DMS53 treated with DMSO at 0.1 percent for 48 hours (cell line): ENCODE measurements at regions not wholly inside any gene's neighbourhood (a gene's known extent, or its start where the extent isn't known, plus 50 kb on each side); places are given as distances from the start of the nearest gene placed in this dataset.
A peak's percentile ranks its signal among the peaks of the same experiment; 100 is the strongest.
"Not testable (repeated sequence)": the region's sequence is repeated elsewhere in the genome, so short reads cannot be mapped to it uniquely, and the experiment has no call there.

Experiments
- DNase-seq: peaks from one replicate; lab custom pipeline; 2025; ENCODE audit not compliant: unreplicated experiment; lab: John Stamatoyannopoulos, UW

- no peak for DNase-seq
Observed at GRCh38 chr18:60020107-60020925, 120.5 kb downstream of the PMAIP1 start.

DNA sequence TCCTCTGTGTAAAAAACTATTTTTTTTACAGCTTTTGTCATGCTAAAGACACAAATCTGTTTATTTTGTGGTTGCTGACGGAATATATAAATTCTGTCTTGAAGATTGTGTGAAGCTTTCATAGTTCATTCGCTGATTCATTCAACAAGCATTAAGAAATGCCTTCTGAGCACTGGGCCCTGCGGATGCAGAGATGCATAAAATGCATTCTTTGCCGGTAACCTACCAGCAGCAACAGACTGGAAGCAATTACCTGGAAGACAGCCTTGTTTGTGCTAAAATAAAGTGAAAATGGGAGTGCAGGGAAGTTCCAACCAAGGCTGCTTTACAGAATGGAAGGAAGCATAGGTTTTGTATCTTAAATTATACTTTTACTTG is 119.7 kb downstream of the PMAIP1 start:
- no peak for DNase-seq

DNA sequence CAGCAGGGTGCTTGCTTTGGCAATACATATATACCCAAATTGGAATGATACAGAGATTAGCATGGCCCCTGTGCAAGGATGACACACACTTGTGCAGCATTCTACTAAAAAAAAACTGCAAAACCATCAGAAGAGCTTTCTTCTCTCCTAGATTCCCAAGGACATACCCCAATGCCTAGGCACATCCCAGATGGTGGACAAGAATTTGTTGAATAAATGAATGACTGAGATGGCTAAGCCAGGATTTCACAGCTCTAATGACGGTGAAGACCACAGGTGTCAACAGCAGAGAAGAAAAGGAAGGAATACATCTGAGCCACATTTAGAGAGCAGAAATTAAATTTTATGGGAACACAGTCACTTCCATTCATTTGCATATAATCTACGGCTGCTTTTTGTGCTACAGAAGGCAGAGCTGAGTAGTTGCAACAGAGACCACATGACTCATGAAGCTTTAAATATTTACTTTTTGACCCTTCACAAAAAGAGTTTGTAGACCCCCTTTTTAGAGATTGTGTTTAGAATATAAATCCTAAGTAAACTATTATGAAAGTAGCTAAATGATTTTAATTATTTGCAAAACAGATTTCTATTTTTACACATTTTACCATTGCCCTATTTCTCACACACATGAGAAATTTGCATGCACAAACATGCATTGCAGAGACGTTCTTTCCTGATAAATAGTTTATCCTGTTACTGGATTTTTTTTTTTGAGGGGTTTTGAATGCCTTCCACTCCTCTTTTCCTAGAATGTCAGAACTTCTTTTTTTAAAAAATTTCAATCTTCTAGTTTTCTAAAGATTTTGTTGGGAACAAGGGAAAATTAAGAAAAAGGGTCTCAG is 119.0 kb downstream of the PMAIP1 start:
- no peak for DNase-seq

DNA sequence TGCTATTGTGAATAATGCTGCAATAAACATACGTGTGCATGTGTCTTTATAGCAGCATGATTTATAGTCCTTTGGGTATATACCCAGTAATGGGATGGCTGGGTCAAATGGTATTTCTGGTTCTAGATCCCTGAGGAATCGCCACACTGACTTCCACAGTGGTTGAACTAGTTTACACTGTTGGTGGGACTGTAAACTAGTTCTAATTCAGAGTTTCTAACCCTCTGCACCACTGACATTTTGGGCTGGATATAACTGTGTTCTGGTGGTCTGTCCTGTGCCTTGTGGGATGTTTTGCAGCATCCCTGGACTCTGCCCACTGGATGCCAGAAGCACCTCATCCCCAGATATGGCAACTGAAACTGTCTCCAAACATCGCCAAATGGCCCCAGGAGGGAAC is 118.3 kb downstream of the PMAIP1 start:
- DNase-seq, result not testable (repeated sequence)

GRCh38 chr18:60017371-60017770 is 117.6 kb downstream of the PMAIP1 start:
- DNase-seq, result no peak

GRCh38 chr18:60015826-60016225 is 116.0 kb downstream of the PMAIP1 start:
- not testable (repeated sequence) for DNase-seq

DNA sequence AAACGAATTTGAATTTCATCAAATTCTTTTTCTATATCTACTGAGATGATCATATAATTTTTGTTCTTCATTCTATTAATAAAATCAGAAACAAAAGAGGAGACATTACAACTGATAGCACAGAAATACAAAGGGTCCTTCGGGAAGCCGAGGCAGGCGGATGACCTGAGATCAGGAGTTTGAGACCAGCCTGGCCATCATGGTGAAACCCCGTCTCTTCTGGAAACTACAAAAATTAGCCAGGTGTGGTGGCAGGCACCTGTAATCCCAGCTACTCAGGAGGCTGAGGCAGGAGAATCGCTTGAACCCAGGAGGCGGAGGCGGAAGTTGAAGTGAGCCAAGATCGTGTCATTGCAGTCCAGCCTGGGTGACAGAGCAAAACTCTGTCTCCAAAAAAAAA is 113.4 kb downstream of the PMAIP1 start:
- DNase-seq, result not testable (repeated sequence)

DNA sequence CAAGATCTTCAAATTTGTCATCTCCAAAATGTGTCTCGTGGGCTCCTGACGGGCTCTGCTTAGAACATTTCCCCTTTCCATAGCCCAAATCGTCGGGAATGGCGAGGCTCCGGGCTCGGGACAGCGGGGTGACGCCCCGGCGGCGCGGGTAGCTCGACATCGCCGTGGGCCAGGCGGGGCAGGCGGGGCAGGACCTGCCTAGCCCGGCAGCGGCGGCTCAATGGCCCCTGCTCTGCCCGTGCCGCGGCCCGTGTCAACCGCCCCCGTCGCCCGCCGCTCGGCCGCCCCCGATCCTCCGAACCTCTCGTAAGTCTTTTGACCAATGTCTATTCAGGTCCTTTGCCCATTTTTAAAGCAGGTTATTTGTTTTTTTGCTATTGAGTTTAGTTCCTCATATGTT is 111.2 kb downstream of the PMAIP1 start:
- DNase-seq, result no peak

- DNase-seq, result no peak
Observed at GRCh38 chr18:60010513-60010912, 110.7 kb downstream of the PMAIP1 start.

DNA sequence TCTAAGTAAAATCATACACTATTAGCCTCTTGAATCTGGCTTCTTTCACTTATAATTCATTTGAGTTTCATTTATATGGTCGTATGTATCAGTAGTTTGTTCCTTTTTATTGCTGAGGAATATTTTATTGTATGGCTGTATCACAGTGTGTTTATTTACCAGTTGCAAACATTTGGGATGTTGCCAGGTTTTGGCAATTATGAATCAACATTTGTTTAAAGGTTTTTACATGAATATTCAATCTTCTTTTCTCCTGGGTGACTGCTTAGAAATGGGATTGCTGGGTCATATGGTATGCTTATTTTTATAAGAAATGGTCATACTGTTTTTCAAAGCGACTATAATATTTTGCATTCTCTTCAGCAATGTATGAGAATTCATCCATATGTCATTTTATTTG is 107.9 kb downstream of the PMAIP1 start:
- DNase-seq, result no peak

DNA sequence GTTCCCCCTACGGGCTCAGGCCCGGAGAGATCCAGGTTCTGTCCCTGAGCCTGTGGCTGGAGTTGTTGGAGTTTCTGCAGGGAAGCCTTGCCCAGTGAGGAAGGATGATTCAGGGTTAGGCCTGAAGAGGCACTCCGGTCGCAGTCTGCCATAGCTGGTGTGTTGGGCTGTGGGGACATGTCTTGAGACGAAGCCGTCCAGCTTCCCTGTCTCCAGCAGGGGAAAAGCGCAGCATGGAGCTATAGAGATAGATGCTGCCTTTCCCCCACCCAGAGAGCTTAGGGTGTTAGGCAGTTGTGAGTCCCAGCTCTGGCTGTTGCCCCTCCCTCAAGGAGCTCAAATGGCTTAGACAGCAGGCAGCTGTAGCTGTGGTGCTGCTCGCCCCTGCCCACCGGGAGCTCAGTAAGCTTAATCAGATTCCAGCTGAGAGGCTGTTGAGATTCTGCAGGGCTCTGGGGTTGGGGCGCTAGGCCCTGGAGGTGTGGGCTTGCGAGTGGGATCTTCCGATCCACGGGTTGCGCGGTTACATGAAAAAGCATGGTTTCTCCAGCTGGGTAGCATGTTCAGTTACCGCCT is 103.9 kb downstream of the PMAIP1 start:
- DNase-seq, result no peak

DNA sequence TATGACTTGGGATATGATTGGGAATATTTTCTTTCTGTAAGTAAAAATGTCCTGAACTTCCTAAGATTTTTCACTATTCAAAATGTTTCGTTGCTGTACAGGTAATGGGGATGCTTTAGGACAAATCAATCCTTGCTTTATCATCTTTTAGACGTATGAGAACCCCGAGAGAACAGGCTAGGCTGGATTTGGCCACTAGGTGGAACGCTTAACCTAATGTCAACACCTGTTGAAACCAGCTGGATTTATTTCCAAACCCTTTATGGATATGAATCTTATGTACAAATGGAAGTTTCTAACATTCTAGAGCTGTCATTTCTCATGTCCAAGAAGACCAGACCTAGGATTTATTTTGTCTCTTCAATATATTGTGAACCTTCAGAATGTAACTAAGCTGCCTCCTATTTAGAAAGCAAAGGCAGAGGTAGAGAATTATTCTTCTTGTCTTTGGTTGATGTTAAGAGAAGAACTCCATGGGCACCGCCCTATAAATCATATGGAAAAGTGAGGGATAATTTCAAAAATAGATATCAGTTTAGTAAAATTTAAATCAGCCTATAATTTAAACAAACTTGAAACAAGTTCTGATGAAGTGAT is 96.7 kb downstream of the PMAIP1 start:
- peak; percentile 75 for DNase-seq

GRCh38 chr18:59994357-59994756 is 94.6 kb downstream of the PMAIP1 start:
- no peak for DNase-seq

DNA sequence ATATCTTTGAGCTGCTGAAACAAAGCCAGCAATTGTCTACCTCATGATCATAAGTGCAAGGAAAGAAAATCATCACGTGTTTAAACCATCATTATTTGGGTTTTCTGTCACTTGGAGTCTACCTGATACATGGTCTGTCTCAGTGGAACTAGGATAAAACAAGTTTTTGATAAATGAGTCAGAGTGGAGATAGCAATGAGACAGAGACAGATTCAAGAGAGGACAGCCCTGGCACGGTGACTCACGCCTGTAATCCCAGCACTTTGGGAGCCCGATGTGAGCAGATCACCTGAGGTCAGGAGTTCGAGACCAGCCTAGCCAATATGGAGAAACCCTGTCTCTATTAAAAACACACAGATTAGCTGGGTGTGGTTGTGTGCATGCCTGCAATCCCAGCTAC is 93.8 kb downstream of the PMAIP1 start:
- DNase-seq, result no peak

DNA sequence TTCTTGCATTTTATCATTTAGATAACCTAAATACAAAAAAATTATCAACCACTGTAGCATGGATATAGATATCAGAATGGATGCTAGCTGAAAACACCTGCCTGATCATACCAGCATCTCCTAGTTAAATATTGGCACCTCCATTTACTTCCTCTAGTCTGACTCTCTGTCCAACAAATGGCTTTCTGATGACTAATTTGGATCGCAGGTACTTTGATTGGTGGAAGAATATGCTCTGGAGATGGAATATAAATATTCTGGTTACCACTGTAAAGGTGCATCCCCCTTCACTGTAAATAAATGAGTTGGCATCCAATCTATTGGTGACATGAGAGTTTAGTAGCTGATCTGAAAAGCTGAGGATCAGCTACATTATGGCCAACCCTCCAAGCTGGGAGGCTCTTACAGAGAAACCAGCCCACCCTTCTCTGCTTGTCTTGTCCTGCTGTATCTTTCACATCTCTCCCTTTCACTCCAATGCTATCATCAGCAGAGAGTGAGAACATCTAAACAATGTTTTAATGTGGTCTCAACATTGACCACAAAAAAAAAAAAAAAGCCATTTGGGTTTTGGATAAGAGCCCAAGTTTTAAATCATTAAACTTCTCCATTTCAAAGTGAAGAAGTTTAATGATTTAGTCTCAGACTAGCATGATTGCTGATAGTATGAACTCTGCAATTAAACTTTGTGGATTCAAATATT is 90.5 kb downstream of the PMAIP1 start:
- DNase-seq, result peak; percentile 26

- peak; percentile 73 for DNase-seq
Observed at GRCh38 chr18:59988098-59988706, 88.4 kb downstream of the PMAIP1 start.

- DNase-seq, result no peak
Observed at GRCh38 chr18:59987102-59987501, 87.3 kb downstream of the PMAIP1 start.

DNA sequence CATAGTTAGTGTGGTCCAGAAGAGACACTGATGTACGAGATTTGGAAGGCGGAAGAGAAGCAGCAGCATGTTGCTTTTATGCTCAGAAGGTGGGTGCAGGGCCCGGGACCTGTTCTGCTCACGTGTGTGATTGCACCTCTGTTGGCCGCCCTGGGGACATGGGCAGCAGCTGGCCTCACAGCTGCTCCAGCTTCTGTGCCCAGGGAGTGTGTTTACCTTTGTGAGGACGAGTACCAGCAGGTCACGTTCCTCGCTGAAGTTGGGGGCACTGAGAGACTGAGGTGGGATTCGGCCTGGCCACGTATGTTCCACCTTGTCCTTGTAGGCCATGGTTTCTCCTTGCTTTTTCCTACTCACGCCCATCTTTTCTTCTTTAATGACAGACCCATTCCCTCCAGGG is 86.3 kb downstream of the PMAIP1 start:
- no peak for DNase-seq

GRCh38 chr18:59985289-59985688 is 85.5 kb downstream of the PMAIP1 start:
- peak; percentile 72 for DNase-seq

GRCh38 chr18:59983506-59983905 is 83.7 kb downstream of the PMAIP1 start:
- DNase-seq, result no peak
